ENCODE measurements at regions not wholly inside any gene's neighbourhood (a gene's known extent, or its start where the extent isn't known, plus 50 kb on each side); places are given as distances from the start of the nearest gene placed in this dataset.

DNA sequence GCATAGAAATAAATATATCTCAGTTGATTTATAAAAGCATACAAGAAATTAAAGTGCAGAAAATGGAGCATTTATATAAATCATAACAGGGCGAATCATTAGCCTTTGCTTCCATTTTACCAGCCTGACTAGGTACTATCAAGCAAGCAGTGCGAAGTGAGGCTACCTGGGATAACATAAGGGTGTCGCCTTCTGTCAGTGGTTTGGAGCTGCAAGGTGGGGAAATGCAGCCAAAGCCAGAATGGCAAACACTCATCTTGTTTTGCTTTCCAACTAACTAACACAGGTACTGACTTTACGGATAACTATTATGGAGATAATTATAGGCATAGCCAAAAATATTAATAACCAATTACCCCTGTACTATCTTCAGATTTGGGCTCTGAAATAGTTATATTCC lies 1459.8 kb downstream of the RAPGEF2 start:
- no peak for TF ChIP-seq POLR2A (IDR thresholded peaks at IDR 0.05)
- TF ChIP-seq, protein P1, sequence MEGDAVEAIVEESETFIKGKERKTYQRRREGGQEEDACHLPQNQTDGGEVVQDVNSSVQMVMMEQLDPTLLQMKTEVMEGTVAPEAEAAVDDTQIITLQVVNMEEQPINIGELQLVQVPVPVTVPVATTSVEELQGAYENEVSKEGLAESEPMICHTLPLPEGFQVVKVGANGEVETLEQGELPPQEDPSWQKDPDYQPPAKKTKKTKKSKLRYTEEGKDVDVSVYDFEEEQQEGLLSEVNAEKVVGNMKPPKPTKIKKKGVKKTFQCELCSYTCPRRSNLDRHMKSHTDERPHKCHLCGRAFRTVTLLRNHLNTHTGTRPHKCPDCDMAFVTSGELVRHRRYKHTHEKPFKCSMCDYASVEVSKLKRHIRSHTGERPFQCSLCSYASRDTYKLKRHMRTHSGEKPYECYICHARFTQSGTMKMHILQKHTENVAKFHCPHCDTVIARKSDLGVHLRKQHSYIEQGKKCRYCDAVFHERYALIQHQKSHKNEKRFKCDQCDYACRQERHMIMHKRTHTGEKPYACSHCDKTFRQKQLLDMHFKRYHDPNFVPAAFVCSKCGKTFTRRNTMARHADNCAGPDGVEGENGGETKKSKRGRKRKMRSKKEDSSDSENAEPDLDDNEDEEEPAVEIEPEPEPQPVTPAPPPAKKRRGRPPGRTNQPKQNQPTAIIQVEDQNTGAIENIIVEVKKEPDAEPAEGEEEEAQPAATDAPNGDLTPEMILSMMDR (IDR thresholded peaks at IDR 0.05), result no peak

Measured in ovary (tissue), 3 donors.